ENCODE measurements at regions not wholly inside any gene's neighbourhood (a gene's known extent, or its start where the extent isn't known, plus 50 kb on each side); places are given as distances from the start of the nearest gene placed in this dataset.

- no peak for TF ChIP-seq CTCF (IDR thresholded peaks at IDR 0.05)
- no peak for TF ChIP-seq EZH2 (IDR thresholded peaks at IDR 0.05)
Measured at GRCh38 chr11:24122291-24122690, 374.6 kb upstream of the LUZP2 start.

Data from neural progenitor cell (in vitro differentiated cells).